Skeletal muscle tissue (tissue), 3 donors: ENCODE measurements at regions not wholly inside any gene's neighbourhood (a gene's known extent, or its start where the extent isn't known, plus 50 kb on each side); places are given as distances from the start of the nearest gene placed in this dataset.
"Not testable (repeated sequence)": the region's sequence is repeated elsewhere in the genome, so short reads cannot be mapped to it uniquely, and the experiment has no call there.

Experiments
- H3K27ac ChIP-seq: one replicate; pipeline ENCODE4 v1.7.0; 2013; ENCODE audit warnings: mild to moderate bottlenecking, low read depth, low read length, inconsistent platforms
- H3K27me3 ChIP-seq, 3 donors: one replicate each; pipeline ENCODE4 v1.7.0; 2013; ENCODE audit warnings: low read length in 3 of 3; ENCODE audit not compliant: control insufficient read depth in 3 of 3, insufficient read depth in 3 of 3
- H3K36me3 ChIP-seq, 3 donors: one replicate each; pipeline ENCODE4 v1.7.0; 2013; ENCODE audit warnings: low read length in 3 of 3; ENCODE audit not compliant: control insufficient read depth in 3 of 3, insufficient read depth in 3 of 3
- H3K4me1 ChIP-seq, 3 donors: one replicate each; pipeline ENCODE4 v1.7.0; 2013; ENCODE audit warnings: low read length in 3 of 3, mild to moderate bottlenecking in 3 of 3; ENCODE audit not compliant: control insufficient read depth in 3 of 3, insufficient read depth in 3 of 3
- H3K4me3 ChIP-seq, 3 donors: one replicate each; pipeline ENCODE4 v1.7.0; 2013; ENCODE audit warnings: low read length in 3 of 3
- H3K9ac ChIP-seq, 3 donors: one replicate each; pipeline ENCODE4 v1.7.0; 2013; ENCODE audit warnings: low read length in 3 of 3, mild to moderate bottlenecking in 3 of 3, moderate library complexity in 2 of 3, low read depth in 1 of 3
- H3K9me3 ChIP-seq, 3 donors: one replicate each; pipeline ENCODE4 v1.7.0; 2013; ENCODE audit warnings: low read length in 3 of 3; ENCODE audit not compliant: control insufficient read depth in 3 of 3
- donor health status: Osteomylitis.

- no peak overlapping the region for H3K27ac ChIP-seq
- no peak overlapping the region for H3K4me3 ChIP-seq
- H3K9ac ChIP-seq: no peak overlapping the region
- H3K4me1 ChIP-seq: no peaks in the 10 kb centered on the region
- no peaks in the 10 kb centered on the region for H3K36me3 ChIP-seq
- H3K9me3 ChIP-seq: no peaks in the 10 kb centered on the region
- no peaks in the 10 kb centered on the region for H3K27me3 ChIP-seq
Measured at GRCh38 chr10:2543142-2543886, 524.0 kb upstream of the PFKP start.

- H3K27me3 ChIP-seq: no peaks in the 10 kb centered on the region
- H3K4me3 ChIP-seq: no peak overlapping the region
- no peaks in the 10 kb centered on the region for H3K36me3 ChIP-seq
- H3K4me1 ChIP-seq: no peaks in the 10 kb centered on the region
- no peaks in the 10 kb centered on the region for H3K9me3 ChIP-seq
- no peak overlapping the region for H3K9ac ChIP-seq
- no peak overlapping the region for H3K27ac ChIP-seq
Measured at GRCh38 chr10:2541176-2541575, 526.2 kb upstream of the PFKP start.

GRCh38 chr10:2529945-2530344 is 537.4 kb upstream of the PFKP start:
- Histone ChIP-seq H3K4me3 (no peak overlapping the region), H3K9me3 (no peaks in the 10 kb centered on the region), H3K27ac (no peak overlapping the region), H3K9ac (no peak overlapping the region), H3K36me3 (no peaks in the 10 kb centered on the region), H3K27me3 (peaks cover 0 to 3% (median 0%) of the 10 kb centered on the region in 3 donors), H3K4me1 (no peaks in the 10 kb centered on the region)

GRCh38 chr10:2525781-2526180 is 541.6 kb upstream of the PFKP start:
- no peaks in the 10 kb centered on the region for H3K36me3 ChIP-seq
- H3K9ac ChIP-seq: no peak overlapping the region
- H3K9me3 ChIP-seq: no peaks in the 10 kb centered on the region
- H3K4me3 ChIP-seq: no peak overlapping the region
- H3K27ac ChIP-seq: no peak overlapping the region
- no peaks in the 10 kb centered on the region for H3K27me3 ChIP-seq
- no peaks in the 10 kb centered on the region for H3K4me1 ChIP-seq

- no peak overlapping the region for H3K4me3 ChIP-seq
- no peaks in the 10 kb centered on the region for H3K9me3 ChIP-seq
- H3K27me3 ChIP-seq: no peaks in the 10 kb centered on the region
- H3K4me1 ChIP-seq: no peaks in the 10 kb centered on the region
- no peak overlapping the region for H3K9ac ChIP-seq
- H3K27ac ChIP-seq: no peak overlapping the region
- H3K36me3 ChIP-seq: no peaks in the 10 kb centered on the region
Measured at GRCh38 chr10:2519139-2519538, 548.2 kb upstream of the PFKP start.

GRCh38 chr10:2509081-2509531 is 558.2 kb upstream of the PFKP start:
- no peak overlapping the region for H3K27ac ChIP-seq
- H3K9me3 ChIP-seq: no peaks in the 10 kb centered on the region
- H3K36me3 ChIP-seq: no peaks in the 10 kb centered on the region
- no peaks in the 10 kb centered on the region for H3K4me1 ChIP-seq
- H3K4me3 ChIP-seq: no peak overlapping the region
- H3K9ac ChIP-seq: no peak overlapping the region
- H3K27me3 ChIP-seq: no peaks in the 10 kb centered on the region

GRCh38 chr10:2501366-2501940 is 565.9 kb upstream of the PFKP start:
- not testable (repeated sequence) for H3K4me1 ChIP-seq, H3K4me3 ChIP-seq, H3K9me3 ChIP-seq

GRCh38 chr10:2494399-2494798 is 572.9 kb upstream of the PFKP start:
- Histone ChIP-seq H3K4me1 (no peaks in the 10 kb centered on the region), H3K27me3 (no peaks in the 10 kb centered on the region), H3K9me3 (peaks cover 0 to 2% (median 2%) of the 10 kb centered on the region in 3 donors), H3K4me3 (no peak overlapping the region), H3K36me3 (no peaks in the 10 kb centered on the region), H3K9ac (no peak overlapping the region), H3K27ac (no peak overlapping the region)

More at GRCh38 chr10:2501366-2501940, 565.9 kb upstream of the PFKP start:
- H3K9ac ChIP-seq, H3K27me3 ChIP-seq, H3K27ac ChIP-seq, H3K36me3 ChIP-seq: not testable (repeated sequence)

GRCh38 chr10:2488446-2489005 is 578.8 kb upstream of the PFKP start:
- Histone ChIP-seq H3K4me1 (no peaks in the 10 kb centered on the region), H3K27ac (no peak overlapping the region), H3K4me3 (no peak overlapping the region), H3K9ac (no peak overlapping the region), H3K27me3 (no peaks in the 10 kb centered on the region), H3K9me3 (peaks cover 0 to 2% (median 0%) of the 10 kb centered on the region in 3 donors), H3K36me3 (no peaks in the 10 kb centered on the region)

- Histone ChIP-seq H3K36me3 (no peaks in the 10 kb centered on the region), H3K4me3 (no peak overlapping the region), H3K27ac (no peak overlapping the region), H3K27me3 (no peaks in the 10 kb centered on the region), H3K9ac (no peak overlapping the region), H3K9me3 (peaks cover 0 to 2% (median 0%) of the 10 kb centered on the region in 3 donors), H3K4me1 (no peaks in the 10 kb centered on the region)
Measured at GRCh38 chr10:2487921-2488320, 579.4 kb upstream of the PFKP start.
